ENCODE measurements at regions not wholly inside any gene's neighbourhood (a gene's known extent, or its start where the extent isn't known, plus 50 kb on each side); places are given as distances from the start of the nearest gene placed in this dataset.
"Not testable (repeated sequence)": the region's sequence is repeated elsewhere in the genome, so short reads cannot be mapped to it uniquely, and the experiment has no call there.

GRCh38 chr5:126003309-126003708, 419.9 kb upstream of the GRAMD2B start:
- Mint-ChIP-seq H3K27me3 (ENCODE audit: low read depth) (no peaks in the 10 kb centered on the region), H3K4me3 (no peak overlapping the region), H3K36me3 (no peaks in the 10 kb centered on the region), H3K27ac (no peak overlapping the region), H3K9me3 (peaks cover 4% of the 10 kb centered on the region), H3K4me1 (peaks cover 24% of the 10 kb centered on the region)
- DNase-seq (ENCODE audit: low spot score in 2 of 2, unreplicated experiment in 2 of 2): no peak
- no peak for TF ChIP-seq CTCF (IDR thresholded peaks at IDR 0.05; ENCODE audit: unreplicated experiment)

DNA sequence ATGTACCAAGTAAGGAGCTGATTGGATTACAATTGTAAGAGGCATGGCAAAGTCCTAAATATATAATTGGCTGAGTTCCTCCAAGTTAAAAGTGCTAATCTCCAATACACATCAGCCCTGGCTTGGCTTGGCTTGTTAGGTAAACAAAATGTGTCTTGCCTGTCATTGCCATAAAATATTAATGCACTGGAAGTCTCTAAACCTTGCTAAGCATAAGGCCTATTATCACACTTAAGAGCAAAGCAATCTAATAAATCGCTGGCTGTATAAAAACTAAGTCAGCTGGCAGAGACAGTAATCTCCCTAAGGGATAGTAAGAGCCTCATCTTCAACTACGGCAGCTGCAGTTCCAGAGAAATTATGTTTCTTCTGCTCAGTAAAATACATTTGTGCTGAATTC, 418.6 kb upstream of the GRAMD2B start:
- Mint-ChIP-seq H3K9me3 (no peaks in the 10 kb centered on the region), H3K4me3 (no peak overlapping the region), H3K4me1 (peaks cover 24% of the 10 kb centered on the region), H3K36me3 (no peaks in the 10 kb centered on the region), H3K27me3 (ENCODE audit: low read depth) (no peaks in the 10 kb centered on the region), H3K27ac (no peak overlapping the region)
- no peak for DNase-seq (ENCODE audit: low spot score in 2 of 2, unreplicated experiment in 2 of 2)
- TF ChIP-seq CTCF (IDR thresholded peaks at IDR 0.05; ENCODE audit: unreplicated experiment): no peak

DNA sequence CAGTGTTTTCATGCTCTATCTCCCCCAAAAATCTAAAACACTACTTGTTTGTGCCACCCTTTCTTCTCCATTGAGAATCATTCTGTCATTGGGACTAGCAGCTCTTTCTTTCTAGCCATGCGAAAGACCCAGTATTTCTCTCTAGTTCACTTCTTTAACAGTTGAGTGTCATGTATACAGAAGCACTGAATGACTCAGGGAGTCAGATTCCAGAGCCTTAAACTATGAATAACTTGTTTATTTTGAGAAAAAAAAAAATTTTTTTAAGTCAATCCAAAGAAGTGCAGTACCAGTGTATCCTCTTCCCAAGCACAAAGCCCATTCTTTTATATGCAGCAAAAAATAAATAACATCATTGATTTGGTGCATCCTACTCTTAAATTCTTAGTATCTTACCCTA, 415.4 kb upstream of the GRAMD2B start:
- H3K4me1 Mint-ChIP-seq: peaks cover 9% of the 10 kb centered on the region
- H3K27me3 Mint-ChIP-seq (ENCODE audit: low read depth): peaks cover under 1% of the 10 kb centered on the region
- H3K9me3 Mint-ChIP-seq: no peaks in the 10 kb centered on the region
- TF ChIP-seq CTCF (IDR thresholded peaks at IDR 0.05; ENCODE audit: unreplicated experiment): no peak
- H3K36me3 Mint-ChIP-seq: no peaks in the 10 kb centered on the region
- no peak for DNase-seq (ENCODE audit: low spot score in 2 of 2, unreplicated experiment in 2 of 2)
- no peak overlapping the region for H3K27ac Mint-ChIP-seq
- no peak overlapping the region for H3K4me3 Mint-ChIP-seq

DNA sequence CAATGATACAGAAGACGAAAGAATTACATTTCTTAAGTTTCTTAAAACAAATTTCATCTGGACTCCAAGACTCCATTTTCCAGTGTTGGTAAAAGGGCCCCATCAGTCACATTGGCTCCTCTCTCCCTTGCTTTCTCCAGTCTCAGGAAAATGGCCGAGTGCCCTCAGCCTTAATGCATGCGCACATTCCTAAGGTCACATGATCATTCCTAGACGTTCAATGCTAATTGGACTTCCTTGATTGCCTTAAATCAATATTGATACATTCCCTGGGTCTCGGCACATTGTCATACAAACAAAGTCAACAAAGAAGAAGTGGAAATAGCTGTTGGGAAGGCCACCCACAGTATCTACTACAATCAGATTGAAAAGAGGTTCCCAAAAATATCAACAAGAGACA, 413.6 kb upstream of the GRAMD2B start:
- Mint-ChIP-seq H3K36me3 (no peaks in the 10 kb centered on the region), H3K9me3 (no peaks in the 10 kb centered on the region), H3K4me3 (no peak overlapping the region), H3K27ac (no peak overlapping the region), H3K4me1 (peaks cover 3% of the 10 kb centered on the region), H3K27me3 (ENCODE audit: low read depth) (peaks cover 2% of the 10 kb centered on the region)
- DNase-seq (ENCODE audit: low spot score in 2 of 2, unreplicated experiment in 2 of 2): no peak
- TF ChIP-seq CTCF (IDR thresholded peaks at IDR 0.05; ENCODE audit: unreplicated experiment): no peak

DNA sequence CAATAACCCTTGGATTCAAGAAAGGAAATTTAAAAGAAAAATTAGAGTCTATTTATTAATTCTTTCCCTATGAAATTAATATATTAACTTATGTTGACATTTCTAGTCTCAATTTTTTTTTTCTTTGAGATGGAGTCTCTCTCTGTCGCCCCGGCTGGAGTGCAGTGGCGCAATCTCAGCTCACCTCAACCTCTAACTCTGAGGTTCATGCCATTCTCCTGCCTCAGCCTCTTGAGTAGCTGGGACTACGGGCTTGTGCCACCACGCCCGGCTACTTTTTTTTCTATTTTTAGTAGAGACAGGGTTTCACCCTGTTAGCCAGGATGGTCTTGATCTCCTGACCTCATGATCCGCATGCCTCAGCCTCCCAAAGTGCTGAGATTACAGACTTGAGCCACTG, 411.7 kb upstream of the GRAMD2B start:
- H3K27ac Mint-ChIP-seq: not testable (repeated sequence)
- H3K4me1 Mint-ChIP-seq: peaks cover 15% of the 10 kb centered on the region

DNA sequence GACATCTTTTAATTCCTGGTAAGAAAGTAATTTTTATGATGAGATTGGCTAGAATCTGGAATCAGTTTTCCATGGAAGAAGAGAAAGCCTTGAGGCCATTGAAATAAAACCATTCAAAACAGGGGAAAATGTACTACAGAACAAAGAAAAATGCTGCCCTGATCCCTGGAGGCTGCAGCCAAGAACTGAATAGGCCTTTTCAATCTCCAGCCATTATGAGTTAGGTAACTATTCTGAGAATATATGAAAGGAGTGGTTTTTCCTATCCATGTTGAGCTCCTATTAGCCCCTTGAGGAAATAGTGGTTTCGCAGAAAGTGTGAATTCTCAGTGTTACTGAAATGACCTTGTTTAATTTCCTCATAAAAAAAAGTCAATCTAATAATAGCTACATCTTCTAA, 408.5 kb upstream of the GRAMD2B start:
- H3K27me3 Mint-ChIP-seq (ENCODE audit: low read depth): peaks cover 2% of the 10 kb centered on the region
- no peaks in the 10 kb centered on the region for H3K36me3 Mint-ChIP-seq
- no peak overlapping the region for H3K4me3 Mint-ChIP-seq
- no peaks in the 10 kb centered on the region for H3K9me3 Mint-ChIP-seq
- H3K27ac Mint-ChIP-seq: no peak overlapping the region
- TF ChIP-seq CTCF (IDR thresholded peaks at IDR 0.05; ENCODE audit: unreplicated experiment): no peak
- DNase-seq (ENCODE audit: low spot score in 2 of 2, unreplicated experiment in 2 of 2): no peak
- H3K4me1 Mint-ChIP-seq: peaks cover 15% of the 10 kb centered on the region

More for the DNA sequence above, 411.7 kb upstream of the GRAMD2B start:
- H3K4me3 Mint-ChIP-seq; DNase-seq (ENCODE audit: low spot score in 2 of 2, unreplicated experiment in 2 of 2); H3K36me3 Mint-ChIP-seq; H3K27me3 Mint-ChIP-seq (ENCODE audit: low read depth); H3K9me3 Mint-ChIP-seq: not testable (repeated sequence)
